ENCODE measurements at regions not wholly inside any gene's neighbourhood (a gene's known extent, or its start where the extent isn't known, plus 50 kb on each side); places are given as distances from the start of the nearest gene placed in this dataset.
"Not testable (repeated sequence)": the region's sequence is repeated elsewhere in the genome, so short reads cannot be mapped to it uniquely, and the experiment has no call there.

- H3K4me3 ChIP-seq (replicated peaks; ENCODE audit: low read depth, low read length): no peak overlapping the region
- no peak for DNase-seq (ENCODE audit: extremely low read depth, low read depth)
- TF ChIP-seq, protein P1, sequence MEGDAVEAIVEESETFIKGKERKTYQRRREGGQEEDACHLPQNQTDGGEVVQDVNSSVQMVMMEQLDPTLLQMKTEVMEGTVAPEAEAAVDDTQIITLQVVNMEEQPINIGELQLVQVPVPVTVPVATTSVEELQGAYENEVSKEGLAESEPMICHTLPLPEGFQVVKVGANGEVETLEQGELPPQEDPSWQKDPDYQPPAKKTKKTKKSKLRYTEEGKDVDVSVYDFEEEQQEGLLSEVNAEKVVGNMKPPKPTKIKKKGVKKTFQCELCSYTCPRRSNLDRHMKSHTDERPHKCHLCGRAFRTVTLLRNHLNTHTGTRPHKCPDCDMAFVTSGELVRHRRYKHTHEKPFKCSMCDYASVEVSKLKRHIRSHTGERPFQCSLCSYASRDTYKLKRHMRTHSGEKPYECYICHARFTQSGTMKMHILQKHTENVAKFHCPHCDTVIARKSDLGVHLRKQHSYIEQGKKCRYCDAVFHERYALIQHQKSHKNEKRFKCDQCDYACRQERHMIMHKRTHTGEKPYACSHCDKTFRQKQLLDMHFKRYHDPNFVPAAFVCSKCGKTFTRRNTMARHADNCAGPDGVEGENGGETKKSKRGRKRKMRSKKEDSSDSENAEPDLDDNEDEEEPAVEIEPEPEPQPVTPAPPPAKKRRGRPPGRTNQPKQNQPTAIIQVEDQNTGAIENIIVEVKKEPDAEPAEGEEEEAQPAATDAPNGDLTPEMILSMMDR (IDR thresholded peaks at IDR 0.05; ENCODE audit: low read depth, low read length, missing control alignments): no peak
Observed at GRCh38 chr12:131436922-131437705, 273.8 kb upstream of the SFSWAP start.

DNA sequence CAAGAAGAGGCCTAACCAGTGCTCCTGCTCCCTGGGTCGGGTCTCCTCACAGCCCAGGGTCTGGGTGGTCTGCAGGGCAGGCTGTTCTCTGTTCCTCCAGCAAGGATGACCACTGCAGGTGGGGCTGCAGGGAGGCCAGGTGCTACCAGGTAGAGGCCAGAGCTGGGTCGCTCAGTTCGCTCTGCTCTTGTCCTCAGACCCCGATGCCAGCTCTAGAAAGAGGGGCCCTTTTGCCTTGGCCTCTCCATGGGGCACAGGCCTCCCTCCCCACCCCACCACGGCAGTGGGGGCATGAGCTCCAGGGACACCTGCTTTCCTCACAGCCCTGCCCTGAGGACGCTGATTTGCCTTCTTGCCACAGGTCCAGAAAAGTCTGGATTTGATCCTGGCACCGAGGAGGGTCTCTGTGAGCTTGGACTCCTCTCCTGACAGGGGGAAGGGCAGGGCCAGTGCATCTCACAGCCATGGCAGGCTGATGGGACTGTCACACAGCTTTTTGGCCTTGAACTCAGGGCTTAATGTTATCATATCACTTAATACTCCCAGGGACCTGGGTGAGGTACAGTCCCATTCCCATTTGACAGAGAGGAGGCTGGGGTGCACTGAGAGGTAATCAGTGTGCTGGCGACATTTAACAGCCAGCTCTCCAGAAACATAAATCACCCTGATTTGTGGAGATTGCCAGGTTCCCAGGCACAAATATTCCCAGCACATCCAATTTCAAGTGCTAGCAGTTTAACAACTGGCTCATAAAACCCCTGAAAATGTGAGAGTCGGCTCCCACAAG is 273.0 kb upstream of the SFSWAP start:
- TF ChIP-seq, protein P1 (IDR thresholded peaks at IDR 0.05; ENCODE audit: low read depth, low read length, missing control alignments): no peak
- no peak overlapping the region for H3K4me3 ChIP-seq (replicated peaks; ENCODE audit: low read depth, low read length)
- no peak for DNase-seq (ENCODE audit: extremely low read depth, low read depth)

- DNase-seq (ENCODE audit: extremely low read depth, low read depth); H3K4me3 ChIP-seq (replicated peaks; ENCODE audit: low read depth, low read length): not testable (repeated sequence)
Observed at GRCh38 chr12:131438493-131438835, 272.4 kb upstream of the SFSWAP start.

DNA sequence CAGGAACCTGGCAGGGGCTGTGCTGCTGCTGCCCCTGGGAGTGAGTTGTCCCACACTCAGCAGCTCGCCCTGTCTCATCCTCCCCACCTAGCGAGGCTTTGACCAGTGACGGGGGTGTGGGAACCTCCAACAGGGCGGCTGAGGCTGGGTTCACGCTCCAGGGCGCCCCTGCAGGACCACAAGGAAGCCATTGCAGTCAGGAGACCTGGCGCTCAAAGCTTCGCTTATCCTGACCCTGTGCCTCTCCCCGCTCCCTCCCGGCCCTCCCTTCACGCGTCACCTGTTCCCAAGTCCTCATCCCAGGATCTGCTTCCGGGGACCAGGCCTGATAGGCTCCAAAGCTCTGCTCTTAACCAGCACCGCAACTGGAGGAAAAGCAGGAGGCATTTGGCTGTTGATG is 272.0 kb upstream of the SFSWAP start:
- no peak for DNase-seq (ENCODE audit: extremely low read depth, low read depth)
- no peak overlapping the region for H3K4me3 ChIP-seq (replicated peaks; ENCODE audit: low read depth, low read length)
- TF ChIP-seq, protein P1 (IDR thresholded peaks at IDR 0.05; ENCODE audit: low read depth, low read length, missing control alignments): no peak

DNA sequence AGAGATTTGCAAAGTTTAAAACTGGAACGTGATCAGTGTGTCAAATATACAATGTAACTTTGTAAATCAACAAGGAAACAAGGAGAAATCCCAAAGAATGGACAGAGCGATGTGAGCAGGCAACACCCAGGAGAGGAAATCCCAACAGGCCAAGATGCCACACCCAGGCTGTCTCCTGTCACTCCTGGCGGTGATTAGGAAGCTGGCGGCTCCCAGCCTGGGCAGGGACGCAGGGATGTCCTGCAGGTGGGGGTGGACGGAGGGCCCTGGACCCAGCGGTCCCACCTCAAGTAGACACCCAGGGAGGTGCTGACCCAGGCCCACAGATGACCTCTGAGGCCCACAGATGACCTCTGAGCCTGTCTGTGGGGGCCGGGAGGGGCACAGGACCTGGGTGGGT is 271.1 kb upstream of the SFSWAP start:
- not testable (repeated sequence) for DNase-seq (ENCODE audit: extremely low read depth, low read depth); H3K4me3 ChIP-seq (replicated peaks; ENCODE audit: low read depth, low read length)

GRCh38 chr12:131440209-131441059 is 270.5 kb upstream of the SFSWAP start:
- H3K4me3 ChIP-seq (replicated peaks; ENCODE audit: low read depth, low read length); DNase-seq (ENCODE audit: extremely low read depth, low read depth): not testable (repeated sequence)

GRCh38 chr12:131441060-131441396 is 269.9 kb upstream of the SFSWAP start:
- TF ChIP-seq, protein P1 (IDR thresholded peaks at IDR 0.05; ENCODE audit: low read depth, low read length, missing control alignments): no peak
- no peak overlapping the region for H3K4me3 ChIP-seq (replicated peaks; ENCODE audit: low read depth, low read length)
- DNase-seq (ENCODE audit: extremely low read depth, low read depth): no peak

- DNase-seq (ENCODE audit: extremely low read depth, low read depth): no peak
- TF ChIP-seq, protein P1 (IDR thresholded peaks at IDR 0.05; ENCODE audit: low read depth, low read length, missing control alignments): no peak
- no peak overlapping the region for H3K4me3 ChIP-seq (replicated peaks; ENCODE audit: low read depth, low read length)
Observed at GRCh38 chr12:131441638-131442336, 269.1 kb upstream of the SFSWAP start.

Data from HFF-Myc (cell line).